Mucosa of descending colon (tissue), 3 donors: ENCODE measurements at regions not wholly inside any gene's neighbourhood (a gene's known extent, or its start where the extent isn't known, plus 50 kb on each side); places are given as distances from the start of the nearest gene placed in this dataset.
A peak's percentile ranks its signal among the peaks of the same experiment; 100 is the strongest.

Experiments used
- ATAC-seq: fragments of 200-7000 bp; cut with Tn5 transposase; one replicate; pipeline ENCODE4 v1.9.1; 2020; ENCODE audit warnings: mild to moderate bottlenecking, moderate library complexity
- DNase-seq, 3 donors: peaks; one replicate each; pipeline ENCODE4 v3.0.0-alpha.2; 2020
- H3K36me3 ChIP-seq: fragments of 200-600 bp; one replicate; pipeline ENCODE4 v1.8.0; 2021; ENCODE audit warnings: low read depth, mild to moderate bottlenecking
- H3K4me1 ChIP-seq: fragments of 200-600 bp; one replicate; pipeline ENCODE4 v1.8.0; 2021; ENCODE audit warnings: low read depth, mild to moderate bottlenecking
- H3K4me3 ChIP-seq: fragments of 200-600 bp; one replicate; pipeline ENCODE4 v1.8.0; 2021; ENCODE audit warnings: mild to moderate bottlenecking
- H3K9me3 ChIP-seq: fragments of 200-600 bp; one replicate; pipeline ENCODE4 v1.8.0; 2021; ENCODE audit warnings: mild to moderate bottlenecking
- CTCF ChIP-seq: fragments of 200-600 bp; IDR thresholded peaks from one replicate; pipeline ENCODE4 v1.8.0; 2022; ENCODE audit warnings: antibody characterized with exemption, mild to moderate bottlenecking
- intact Hi-C, 2 donors: fragments of 100-400 bp; cut with DNase I in 1 of 2; cut with micrococcal nuclease in 1 of 2; formaldehyde crosslinking; loops; one replicate each; pipeline versions ENCODE4 v1.11.0 to v1.11.1; 2022; cut with DNase I, micrococcal nuclease
- donor health status: DM: no; HTN: no; CAD: no; lungs with moderate emphysema.
- donor health status: DM: no; HTN: no; CAD: no.
- donor health status: DM: no; HTN: yes; CAD: no.

GRCh38 chr3:153746211-153746610 lies 375.0 kb upstream of the ARHGEF26 start:
- DNase-seq: no peak
- Histone ChIP-seq H3K36me3 (no peaks in the 10 kb centered on the region), H3K4me1 (peaks cover 8% of the 10 kb centered on the region), H3K4me3 (no peak overlapping the region), H3K9me3 (no peaks in the 10 kb centered on the region)
- no peak for TF ChIP-seq CTCF
- peak; percentile 56 for ATAC-seq
- intact Hi-C loops: no loop called here

DNA sequence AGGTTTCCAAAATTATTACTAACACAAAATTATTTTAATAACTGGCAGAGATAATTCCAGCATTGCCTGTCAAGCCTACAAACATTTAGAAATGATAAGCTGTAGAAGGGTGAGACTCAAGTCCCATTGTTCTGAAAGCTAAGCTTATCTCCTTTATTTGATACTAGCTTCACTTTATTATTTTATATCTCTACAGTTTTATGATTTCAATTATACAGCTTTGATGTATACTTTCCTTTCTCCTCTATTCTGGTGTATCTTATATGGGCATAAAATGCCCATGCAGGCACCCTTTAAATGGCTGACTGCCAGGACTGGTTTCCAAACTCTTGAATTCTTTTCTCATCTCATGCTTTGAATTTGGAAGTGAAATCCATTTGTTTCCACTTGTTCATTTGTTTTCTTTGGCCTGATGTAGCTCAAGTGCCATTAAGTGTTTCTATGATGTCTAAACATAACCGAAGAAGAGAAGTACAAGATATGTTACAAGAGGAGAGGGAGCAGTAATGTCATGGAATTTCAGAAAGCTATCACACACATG lies 372.1 kb upstream of the ARHGEF26 start:
- DNase-seq (peak in 1 of 3 donors; percentile 77), ATAC-seq (peak; percentile 89)
- no peak overlapping the region for H3K4me3 ChIP-seq
- no peaks in the 10 kb centered on the region for H3K36me3 ChIP-seq
- no peaks in the 10 kb centered on the region for H3K9me3 ChIP-seq
- TF ChIP-seq CTCF: no peak
- peaks cover 8% of the 10 kb centered on the region for H3K4me1 ChIP-seq
- intact Hi-C loops: no loop called here

DNA sequence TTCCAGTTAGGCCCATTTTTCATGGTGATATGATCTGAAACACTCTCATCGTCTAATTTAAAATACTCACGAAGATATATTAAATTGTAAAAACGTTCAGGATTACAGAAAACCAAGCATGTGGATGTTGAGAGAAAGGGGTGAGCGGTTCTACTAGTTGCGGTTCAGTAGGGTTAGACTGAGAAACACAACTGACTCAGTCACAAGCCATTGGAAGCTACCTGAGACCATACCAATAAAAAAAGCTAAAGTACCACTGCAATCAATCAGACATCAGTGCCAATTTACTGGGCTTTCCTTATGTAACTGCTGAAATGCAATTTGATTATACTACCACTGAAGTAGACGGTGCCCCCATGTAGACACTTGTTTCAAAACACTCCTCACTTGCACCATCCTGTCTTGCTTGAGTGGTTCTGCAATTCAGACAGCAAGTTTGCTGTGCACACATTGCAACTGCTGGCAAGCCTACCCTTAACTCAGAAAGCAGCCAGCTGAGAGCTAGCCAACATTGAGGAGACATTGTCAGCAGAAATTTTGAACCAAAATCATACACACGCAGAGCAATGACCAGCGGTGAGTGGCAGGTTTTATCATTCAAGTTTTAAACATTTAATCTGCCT lies 368.7 kb upstream of the ARHGEF26 start:
- no peak for DNase-seq
- H3K36me3 ChIP-seq: no peaks in the 10 kb centered on the region
- ATAC-seq: peak; percentile 20
- peaks cover 3% of the 10 kb centered on the region for H3K4me1 ChIP-seq
- no peak for TF ChIP-seq CTCF
- intact Hi-C loops: no loop called here
- H3K4me3 ChIP-seq: no peak overlapping the region
- no peaks in the 10 kb centered on the region for H3K9me3 ChIP-seq

DNA sequence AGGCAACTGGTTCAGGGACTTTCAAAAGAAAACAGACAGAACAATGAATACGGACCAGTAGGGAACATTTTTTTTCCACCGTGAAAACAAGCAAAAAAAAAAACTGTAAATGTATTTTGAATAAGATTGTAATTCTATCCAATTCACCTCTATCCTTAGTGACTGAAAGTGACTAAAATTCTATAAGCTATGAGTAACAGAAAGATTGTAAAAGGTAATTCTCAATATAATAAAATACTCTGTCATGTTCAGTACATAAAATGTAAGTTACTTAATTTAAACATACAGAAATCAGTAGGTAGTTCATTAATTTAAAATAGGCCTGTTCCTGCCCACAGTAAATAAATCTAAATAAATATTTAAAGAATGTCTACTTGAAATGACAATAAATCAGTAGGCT lies 368.2 kb upstream of the ARHGEF26 start:
- Histone ChIP-seq H3K4me3 (no peak overlapping the region), H3K36me3 (no peaks in the 10 kb centered on the region), H3K9me3 (no peaks in the 10 kb centered on the region), H3K4me1 (no peaks in the 10 kb centered on the region)
- DNase-seq: no peak
- intact Hi-C loops: no loop called here
- no peak for ATAC-seq
- TF ChIP-seq CTCF: no peak

GRCh38 chr3:153756816-153757215 lies 364.4 kb upstream of the ARHGEF26 start:
- intact Hi-C loops: no loop called here
- Histone ChIP-seq H3K4me1 (no peaks in the 10 kb centered on the region), H3K36me3 (no peaks in the 10 kb centered on the region), H3K4me3 (no peak overlapping the region), H3K9me3 (no peaks in the 10 kb centered on the region)
- ATAC-seq (no peak), DNase-seq (no peak)
- TF ChIP-seq CTCF: no peak
